ENCODE measurements at regions not wholly inside any gene's neighbourhood (a gene's known extent, or its start where the extent isn't known, plus 50 kb on each side); places are given as distances from the start of the nearest gene placed in this dataset.

GRCh38 chr16:86664522-86665318, 86.4 kb downstream of the FOXL1 start:
- no peak for DNase-seq (ENCODE audit: low read depth, low spot score)

GRCh38 chr16:86665319-86665675, 86.9 kb downstream of the FOXL1 start:
- DNase-seq (ENCODE audit: low read depth, low spot score): no peak

GRCh38 chr16:86665929-86666328, 87.6 kb downstream of the FOXL1 start:
- no peak for DNase-seq (ENCODE audit: low read depth, low spot score)

- no peak for DNase-seq (ENCODE audit: low read depth, low spot score)
These were observed 88.7 kb downstream of the FOXL1 start for GRCh38 chr16:86667035-86667434.

- DNase-seq (ENCODE audit: low read depth, low spot score): no peak
These were observed 90.0 kb downstream of the FOXL1 start for GRCh38 chr16:86668136-86668910.

GRCh38 chr16:86669285-86669805, 91.0 kb downstream of the FOXL1 start:
- no peak for DNase-seq (ENCODE audit: low read depth, low spot score)

GRCh38 chr16:86669937-86670749, 91.8 kb downstream of the FOXL1 start:
- DNase-seq (ENCODE audit: low read depth, low spot score): no peak

GRCh38 chr16:86670750-86671234, 92.4 kb downstream of the FOXL1 start:
- no peak for DNase-seq (ENCODE audit: low read depth, low spot score)

GRCh38 chr16:86671486-86672178, 93.3 kb downstream of the FOXL1 start:
- DNase-seq (ENCODE audit: low read depth, low spot score): no peak

GRCh38 chr16:86672179-86672863, 94.0 kb downstream of the FOXL1 start:
- no peak for DNase-seq (ENCODE audit: low read depth, low spot score)

GRCh38 chr16:86673090-86673955, 95.0 kb downstream of the FOXL1 start:
- DNase-seq (ENCODE audit: low read depth, low spot score): no peak

GRCh38 chr16:86673956-86674453, 95.7 kb downstream of the FOXL1 start:
- no peak for DNase-seq (ENCODE audit: low read depth, low spot score)

- DNase-seq (ENCODE audit: low read depth, low spot score): no peak
These were observed 97.9 kb downstream of the FOXL1 start for GRCh38 chr16:86676254-86676670.

GRCh38 chr16:86679490-86679889, 101.1 kb downstream of the FOXL1 start:
- no peak for DNase-seq (ENCODE audit: low read depth, low spot score)

GRCh38 chr16:86680162-86680561, 101.8 kb downstream of the FOXL1 start:
- no peak for DNase-seq (ENCODE audit: low read depth, low spot score)

GRCh38 chr16:86680661-86681030, 102.3 kb downstream of the FOXL1 start:
- no peak for DNase-seq (ENCODE audit: low read depth, low spot score)

GRCh38 chr16:86681031-86681756, 102.8 kb downstream of the FOXL1 start:
- no peak for DNase-seq (ENCODE audit: low read depth, low spot score)

GRCh38 chr16:86681757-86682106, 103.4 kb downstream of the FOXL1 start:
- no peak for DNase-seq (ENCODE audit: low read depth, low spot score)
